ENCODE measurements at regions not wholly inside any gene's neighbourhood (a gene's known extent, or its start where the extent isn't known, plus 50 kb on each side); places are given as distances from the start of the nearest gene placed in this dataset.

- no peak for DNase-seq (ENCODE audit: low read depth)
- TF ChIP-seq CTCF (conservative IDR thresholded peaks at IDR 0.05; ENCODE audit: low read depth, low read length): no peak
- no peak overlapping the region for H3K4me3 ChIP-seq (ENCODE audit: low read depth, low read length)
Observed at GRCh38 chr16:62391940-62392339, 355.7 kb upstream of the CDH8 start.

GRCh38 chr16:62391134-62391533, 354.9 kb upstream of the CDH8 start:
- DNase-seq (ENCODE audit: low read depth): no peak
- TF ChIP-seq CTCF (conservative IDR thresholded peaks at IDR 0.05; ENCODE audit: low read depth, low read length): no peak
- H3K4me3 ChIP-seq (ENCODE audit: low read depth, low read length): no peak overlapping the region

- no peak for TF ChIP-seq CTCF (conservative IDR thresholded peaks at IDR 0.05; ENCODE audit: low read depth, low read length)
- H3K4me3 ChIP-seq (ENCODE audit: low read depth, low read length): no peak overlapping the region
- DNase-seq (ENCODE audit: low read depth): no peak
Observed at GRCh38 chr16:62390214-62390613, 354.0 kb upstream of the CDH8 start.

GRCh38 chr16:62386411-62386810, 350.2 kb upstream of the CDH8 start:
- no peak for DNase-seq (ENCODE audit: low read depth)
- no peak overlapping the region for H3K4me3 ChIP-seq (ENCODE audit: low read depth, low read length)
- no peak for TF ChIP-seq CTCF (conservative IDR thresholded peaks at IDR 0.05; ENCODE audit: low read depth, low read length)

- H3K4me3 ChIP-seq (ENCODE audit: low read depth, low read length): no peak overlapping the region
- TF ChIP-seq CTCF (conservative IDR thresholded peaks at IDR 0.05; ENCODE audit: low read depth, low read length): no peak
- no peak for DNase-seq (ENCODE audit: low read depth)
Observed at GRCh38 chr16:62383941-62384340, 347.7 kb upstream of the CDH8 start.

- no peak overlapping the region for H3K4me3 ChIP-seq (ENCODE audit: low read depth, low read length)
- no peak for DNase-seq (ENCODE audit: low read depth)
- no peak for TF ChIP-seq CTCF (conservative IDR thresholded peaks at IDR 0.05; ENCODE audit: low read depth, low read length)
Observed at GRCh38 chr16:62370445-62370844, 334.2 kb upstream of the CDH8 start.

- TF ChIP-seq CTCF (conservative IDR thresholded peaks at IDR 0.05; ENCODE audit: low read depth, low read length): no peak
- no peak overlapping the region for H3K4me3 ChIP-seq (ENCODE audit: low read depth, low read length)
- no peak for DNase-seq (ENCODE audit: low read depth)
Observed at GRCh38 chr16:62363501-62363900, 327.3 kb upstream of the CDH8 start.
